MCF 10A (cell line): ENCODE measurements at regions not wholly inside any gene's neighbourhood (a gene's known extent, or its start where the extent isn't known, plus 50 kb on each side); places are given as distances from the start of the nearest gene placed in this dataset.

Experiments
- BruUV-seq: library from RNA; stranded (reverse); fragments of 400-500 nt; replicated peaks from 2 replicates; lab custom pipeline; 2021; lab: Mats Ljungman, UMichigan
- CTCF ChIA-PET: fragments of 300-600 bp; sonication (Branson Sonifier 250); formaldehyde crosslinking; extraction: SDS; loops from one replicate; lab custom pipeline; 2021; ENCODE audit warnings: antibody characterized with exemption, inconsistent platforms; lab: Yijun Ruan, JAX
- POLR2A ChIA-PET: fragments of 300-600, 350-650 bp; sonication (Branson Sonifier 250); formaldehyde crosslinking; extraction: SDS; loops from one replicate; lab custom pipeline; 2020; ENCODE audit warnings: antibody characterized with exemption, inconsistent platforms; lab: Yijun Ruan, JAX
- DNase-seq: peaks from one replicate; pipeline ENCODE4 v3.0.0-alpha.2; 2018; ENCODE audit not compliant: unreplicated experiment
- H3K27ac Mint-ChIP-seq: one replicate; pipeline ENCODE4 v1.8.0; 2022; ENCODE audit warnings: mild to moderate bottlenecking, low read depth, mixed read lengths; ENCODE audit not compliant: unreplicated experiment
- H3K27me3 Mint-ChIP-seq: one replicate; pipeline ENCODE4 v1.8.0; 2022; ENCODE audit warnings: mixed read lengths; ENCODE audit not compliant: insufficient read depth, unreplicated experiment
- H3K36me3 Mint-ChIP-seq: one replicate; pipeline ENCODE4 v1.8.0; 2022; ENCODE audit warnings: mild to moderate bottlenecking, moderate library complexity, mixed read lengths; ENCODE audit not compliant: insufficient read depth, unreplicated experiment
- H3K4me1 Mint-ChIP-seq: one replicate; pipeline ENCODE4 v1.8.0; 2022; ENCODE audit warnings: mixed read lengths; ENCODE audit not compliant: insufficient read depth, unreplicated experiment
- H3K4me3 Mint-ChIP-seq: one replicate; pipeline ENCODE4 v1.8.0; 2022; ENCODE audit warnings: mild to moderate bottlenecking, moderate library complexity, mixed read lengths; ENCODE audit not compliant: unreplicated experiment
- H3K9me3 Mint-ChIP-seq: one replicate; pipeline ENCODE4 v1.8.0; 2022; ENCODE audit warnings: mixed read lengths; ENCODE audit not compliant: unreplicated experiment
- CTCF ChIP-seq: fragments of 200-600 bp; IDR thresholded peaks from one replicate; pipeline ENCODE4 v1.8.0; 2022; ENCODE audit warnings: antibody characterized with exemption, mild to moderate bottlenecking; ENCODE audit not compliant: unreplicated experiment
- intact Hi-C: fragments of 100-400 bp; cut with micrococcal nuclease; formaldehyde crosslinking; loops from 2 replicates; pipeline ENCODE4 v1.14.1; 2022

- DNase-seq = peak; percentile 37
Observed at GRCh38 chr4:107210450-107211239, 174.5 kb upstream of the DKK2 start.

GRCh38 chr4:107203733-107204132, 167.6 kb upstream of the DKK2 start:
- no TSS peak for BruUV-seq
- H3K4me1 Mint-ChIP-seq = peaks cover 5% of the 10 kb centered on the region
- H3K4me3 Mint-ChIP-seq = no peak overlapping the region
- H3K9me3 Mint-ChIP-seq = no peaks in the 10 kb centered on the region
- CTCF ChIA-PET = interaction anchor here (1.0 kb wide), 1 partner anchor 176 kb away, joined by 4 read pairs; no protein-coding TSS in a partner anchor
- no peaks in the 10 kb centered on the region for H3K27me3 Mint-ChIP-seq
- POLR2A ChIA-PET = no interaction called here
- H3K27ac Mint-ChIP-seq = no peak overlapping the region
- DNase-seq = no peak
- TF ChIP-seq CTCF = no peak
- intact Hi-C loops = no loop called here
- H3K36me3 Mint-ChIP-seq = no peaks in the 10 kb centered on the region

More at GRCh38 chr4:107210450-107211239, 174.5 kb upstream of the DKK2 start:
- POLR2A ChIA-PET = no interaction called here
- no peak for TF ChIP-seq CTCF
- no TSS peak for BruUV-seq
- H3K27ac Mint-ChIP-seq = no peak overlapping the region
- H3K9me3 Mint-ChIP-seq = no peaks in the 10 kb centered on the region
- no peak overlapping the region for H3K4me3 Mint-ChIP-seq
- intact Hi-C loops = no loop called here
- no peaks in the 10 kb centered on the region for H3K27me3 Mint-ChIP-seq
- H3K36me3 Mint-ChIP-seq = no peaks in the 10 kb centered on the region
- CTCF ChIA-PET = no interaction called here
- H3K4me1 Mint-ChIP-seq = peaks cover 12% of the 10 kb centered on the region

- TF ChIP-seq CTCF = no peak
- peaks cover 5% of the 10 kb centered on the region for H3K4me1 Mint-ChIP-seq
- no peak for DNase-seq
- intact Hi-C loops = no loop called here
- no peaks in the 10 kb centered on the region for H3K9me3 Mint-ChIP-seq
- no peak overlapping the region for H3K4me3 Mint-ChIP-seq
- BruUV-seq = no TSS peak
- H3K36me3 Mint-ChIP-seq = no peaks in the 10 kb centered on the region
- no peaks in the 10 kb centered on the region for H3K27me3 Mint-ChIP-seq
- CTCF ChIA-PET = no interaction called here
- H3K27ac Mint-ChIP-seq = no peak overlapping the region
- POLR2A ChIA-PET = interaction anchor here (0.6 kb wide), 1 partner anchor 1946 kb away, joined by 3 read pairs; no protein-coding TSS in a partner anchor
Observed at GRCh38 chr4:107202744-107203143, 166.6 kb upstream of the DKK2 start.

- BruUV-seq = no TSS peak
- no peaks in the 10 kb centered on the region for H3K4me1 Mint-ChIP-seq
- no peaks in the 10 kb centered on the region for H3K27me3 Mint-ChIP-seq
- H3K9me3 Mint-ChIP-seq = no peaks in the 10 kb centered on the region
- ChIA-PET CTCF (interaction anchor here (0.6 to 1.6 kb wide), 2 partner anchors 15 to 434 kb away, joined by 4 to 8 read pairs; no protein-coding TSS in a partner anchor), POLR2A (no interaction called here)
- TF ChIP-seq CTCF = no peak
- no peak overlapping the region for H3K4me3 Mint-ChIP-seq
- intact Hi-C loops = no loop called here
- H3K27ac Mint-ChIP-seq = no peak overlapping the region
- no peak for DNase-seq
- no peaks in the 10 kb centered on the region for H3K36me3 Mint-ChIP-seq
Observed at GRCh38 chr4:107197121-107197520, 161.0 kb upstream of the DKK2 start.
